Progenitor cell of endocrine pancreas (in vitro differentiated cells): ENCODE measurements at regions not wholly inside any gene's neighbourhood (a gene's known extent, or its start where the extent isn't known, plus 50 kb on each side); places are given as distances from the start of the nearest gene placed in this dataset.

ENCODE experiments used
- DNase-seq: peaks from one replicate; pipeline ENCODE4 v3.0.0; 2021; ENCODE audit warnings: low spot score; ENCODE audit not compliant: unreplicated experiment
- H3K27ac Mint-ChIP-seq: 2 replicates; pipeline ENCODE4 v1.8.0; 2021; ENCODE audit warnings: mild to moderate bottlenecking, moderate library complexity, mixed read lengths
- H3K27me3 Mint-ChIP-seq: 2 replicates; pipeline ENCODE4 v1.8.0; 2021; ENCODE audit warnings: mixed read lengths
- H3K36me3 Mint-ChIP-seq: 2 replicates; pipeline ENCODE4 v1.8.0; 2022; ENCODE audit warnings: mixed read lengths; ENCODE audit not compliant: insufficient read depth
- H3K4me1 Mint-ChIP-seq: 2 replicates; pipeline ENCODE4 v1.8.0; 2021; ENCODE audit warnings: low read depth, mixed read lengths
- H3K4me3 Mint-ChIP-seq: 2 replicates; pipeline ENCODE4 v1.8.0; 2021; ENCODE audit warnings: low read depth, mild to moderate bottlenecking, moderate library complexity, mixed read lengths
- H3K9me3 Mint-ChIP-seq: 2 replicates; pipeline ENCODE4 v1.8.0; 2021; ENCODE audit warnings: low read depth, mixed read lengths
- TF ChIP-seq, protein P1 (sequence below): fragments of 200-600 bp; sonication (generic); IDR thresholded peaks from one replicate; pipeline ENCODE4 v1.5.0; 2021; ENCODE audit warnings: antibody characterized with exemption, mild to moderate bottlenecking; ENCODE audit not compliant: unreplicated experiment

DNA sequence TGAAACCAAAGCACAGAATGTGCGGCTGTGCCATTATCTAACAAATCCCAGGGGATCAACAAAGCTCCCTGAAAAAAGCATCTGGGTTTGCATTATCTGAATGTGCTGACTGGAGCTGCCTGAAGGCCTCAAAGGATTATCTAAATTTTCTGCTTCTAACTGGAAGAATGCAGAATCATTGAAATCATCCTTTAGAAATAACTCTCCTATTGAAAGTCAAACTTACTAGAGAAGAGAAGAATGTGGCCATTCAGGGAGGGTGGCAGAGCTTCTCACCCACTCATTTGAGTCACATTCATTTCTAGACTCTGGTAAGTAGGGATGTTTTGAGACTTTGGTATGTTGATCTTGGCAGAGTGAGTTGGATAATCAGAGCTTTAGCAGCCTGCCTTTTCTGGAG lies 220.6 kb upstream of the RGS6 start:
- no peak overlapping the region for H3K4me3 Mint-ChIP-seq
- peaks cover 20% of the 10 kb centered on the region for H3K36me3 Mint-ChIP-seq
- no peaks in the 10 kb centered on the region for H3K9me3 Mint-ChIP-seq
- H3K4me1 Mint-ChIP-seq, result peaks cover 3% of the 10 kb centered on the region
- H3K27me3 Mint-ChIP-seq, result no peaks in the 10 kb centered on the region
- TF ChIP-seq, protein P1, sequence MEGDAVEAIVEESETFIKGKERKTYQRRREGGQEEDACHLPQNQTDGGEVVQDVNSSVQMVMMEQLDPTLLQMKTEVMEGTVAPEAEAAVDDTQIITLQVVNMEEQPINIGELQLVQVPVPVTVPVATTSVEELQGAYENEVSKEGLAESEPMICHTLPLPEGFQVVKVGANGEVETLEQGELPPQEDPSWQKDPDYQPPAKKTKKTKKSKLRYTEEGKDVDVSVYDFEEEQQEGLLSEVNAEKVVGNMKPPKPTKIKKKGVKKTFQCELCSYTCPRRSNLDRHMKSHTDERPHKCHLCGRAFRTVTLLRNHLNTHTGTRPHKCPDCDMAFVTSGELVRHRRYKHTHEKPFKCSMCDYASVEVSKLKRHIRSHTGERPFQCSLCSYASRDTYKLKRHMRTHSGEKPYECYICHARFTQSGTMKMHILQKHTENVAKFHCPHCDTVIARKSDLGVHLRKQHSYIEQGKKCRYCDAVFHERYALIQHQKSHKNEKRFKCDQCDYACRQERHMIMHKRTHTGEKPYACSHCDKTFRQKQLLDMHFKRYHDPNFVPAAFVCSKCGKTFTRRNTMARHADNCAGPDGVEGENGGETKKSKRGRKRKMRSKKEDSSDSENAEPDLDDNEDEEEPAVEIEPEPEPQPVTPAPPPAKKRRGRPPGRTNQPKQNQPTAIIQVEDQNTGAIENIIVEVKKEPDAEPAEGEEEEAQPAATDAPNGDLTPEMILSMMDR, result no peak
- no peak overlapping the region for H3K27ac Mint-ChIP-seq
- DNase-seq, result no peak

DNA sequence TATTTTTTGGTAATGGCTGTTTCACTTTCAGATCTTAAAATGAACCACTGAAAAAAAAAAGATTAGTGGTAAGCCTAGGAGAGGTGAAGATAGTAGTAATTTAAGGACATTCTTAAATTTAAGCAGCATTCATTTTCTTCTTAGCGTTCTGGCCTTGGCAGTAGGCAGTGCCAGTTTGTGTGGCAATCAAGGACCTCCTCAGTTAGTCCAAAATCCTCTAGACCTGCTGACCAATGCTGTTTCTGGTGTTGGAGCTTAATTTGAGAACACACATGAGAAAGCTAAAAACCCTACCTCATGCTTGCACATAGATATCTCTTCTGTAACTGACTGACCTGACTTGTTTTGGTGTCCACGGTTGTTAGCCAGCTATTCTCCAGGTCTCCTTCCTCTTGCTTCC lies 219.8 kb upstream of the RGS6 start:
- peaks cover 3% of the 10 kb centered on the region for H3K4me1 Mint-ChIP-seq
- TF ChIP-seq, protein P1, result no peak
- H3K27me3 Mint-ChIP-seq, result no peaks in the 10 kb centered on the region
- H3K9me3 Mint-ChIP-seq, result no peaks in the 10 kb centered on the region
- no peak overlapping the region for H3K27ac Mint-ChIP-seq
- H3K4me3 Mint-ChIP-seq, result no peak overlapping the region
- DNase-seq, result no peak
- H3K36me3 Mint-ChIP-seq, result peaks cover 17% of the 10 kb centered on the region

DNA sequence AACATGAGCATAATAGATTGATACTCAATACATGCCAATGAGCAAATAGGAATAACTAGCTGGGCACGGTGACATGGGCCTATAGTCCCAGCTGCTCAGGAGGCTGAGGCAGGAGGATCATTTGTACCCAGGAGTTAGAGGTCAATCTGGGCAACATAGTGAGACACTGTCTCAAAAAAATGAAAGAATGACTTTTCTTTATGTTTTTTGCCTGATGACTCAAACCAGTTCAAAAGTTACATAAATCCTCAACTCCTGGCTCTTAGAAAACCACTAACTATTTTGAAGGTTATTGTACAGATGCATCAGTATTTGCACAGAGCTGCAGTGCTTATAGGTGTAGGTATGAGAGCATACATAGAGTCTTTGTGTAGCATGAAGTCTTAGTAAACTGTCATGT lies 219.2 kb upstream of the RGS6 start:
- Mint-ChIP-seq H3K36me3 (peaks cover 15% of the 10 kb centered on the region), H3K9me3 (no peaks in the 10 kb centered on the region), H3K4me3 (no peak overlapping the region), H3K27me3 (no peaks in the 10 kb centered on the region), H3K27ac (no peak overlapping the region), H3K4me1 (peaks cover 3% of the 10 kb centered on the region)
- no peak for DNase-seq
- TF ChIP-seq, protein P1, result no peak

DNA sequence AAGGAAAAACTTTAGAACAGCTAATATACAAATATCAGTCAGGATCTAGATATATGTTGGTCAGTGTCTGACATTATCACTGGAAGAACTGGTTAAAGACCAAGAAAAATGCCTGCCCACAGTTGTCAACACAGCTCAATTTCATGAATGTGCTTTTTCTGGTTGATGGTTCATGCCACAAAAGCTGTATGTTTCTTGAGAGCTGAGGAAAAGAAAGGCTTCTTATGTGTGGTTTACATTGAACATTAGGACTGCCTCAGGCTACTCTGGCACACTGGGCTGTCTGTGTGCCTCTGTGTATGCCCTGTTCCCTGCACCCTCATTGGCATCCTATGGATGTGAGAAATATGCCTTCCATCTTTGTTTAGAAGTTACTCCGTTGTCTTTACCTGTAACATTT lies 218.8 kb upstream of the RGS6 start:
- peaks cover 3% of the 10 kb centered on the region for H3K4me1 Mint-ChIP-seq
- no peak for DNase-seq
- H3K4me3 Mint-ChIP-seq, result no peak overlapping the region
- H3K27ac Mint-ChIP-seq, result no peak overlapping the region
- no peaks in the 10 kb centered on the region for H3K27me3 Mint-ChIP-seq
- no peaks in the 10 kb centered on the region for H3K9me3 Mint-ChIP-seq
- TF ChIP-seq, protein P1, result no peak
- H3K36me3 Mint-ChIP-seq, result peaks cover 15% of the 10 kb centered on the region

DNA sequence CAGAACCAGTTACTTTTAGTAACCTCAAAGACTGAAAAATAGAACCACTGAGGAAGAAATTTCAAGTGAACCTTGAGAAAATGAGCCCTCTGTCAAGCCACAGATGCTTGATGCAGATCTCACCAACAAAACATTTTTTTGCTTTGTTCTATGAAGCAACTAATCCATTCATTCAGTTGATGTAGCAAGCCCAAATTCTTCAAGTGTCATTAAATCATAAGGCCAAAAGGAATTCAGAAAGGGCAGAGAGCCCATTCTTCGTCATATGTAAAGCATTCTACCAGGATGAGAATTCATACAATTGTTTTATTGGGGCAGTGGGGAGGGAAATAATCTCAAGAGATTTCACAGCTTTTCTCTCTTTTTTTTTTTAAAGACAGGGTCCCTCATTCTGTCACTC lies 218.0 kb upstream of the RGS6 start:
- Mint-ChIP-seq H3K36me3 (peaks cover 15% of the 10 kb centered on the region), H3K4me1 (peaks cover 3% of the 10 kb centered on the region), H3K27ac (no peak overlapping the region), H3K4me3 (no peak overlapping the region), H3K9me3 (no peaks in the 10 kb centered on the region), H3K27me3 (no peaks in the 10 kb centered on the region)
- TF ChIP-seq, protein P1, result no peak
- DNase-seq, result no peak
